ENCODE measurements at regions not wholly inside any gene's neighbourhood (a gene's known extent, or its start where the extent isn't known, plus 50 kb on each side); places are given as distances from the start of the nearest gene placed in this dataset.

- TF ChIP-seq, protein P1, sequence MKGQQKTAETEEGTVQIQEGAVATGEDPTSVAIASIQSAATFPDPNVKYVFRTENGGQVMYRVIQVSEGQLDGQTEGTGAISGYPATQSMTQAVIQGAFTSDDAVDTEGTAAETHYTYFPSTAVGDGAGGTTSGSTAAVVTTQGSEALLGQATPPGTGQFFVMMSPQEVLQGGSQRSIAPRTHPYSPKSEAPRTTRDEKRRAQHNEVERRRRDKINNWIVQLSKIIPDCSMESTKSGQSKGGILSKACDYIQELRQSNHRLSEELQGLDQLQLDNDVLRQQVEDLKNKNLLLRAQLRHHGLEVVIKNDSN (IDR thresholded peaks at IDR 0.05), result no peak
- TF ChIP-seq YY1 (IDR thresholded peaks at IDR 0.05; ENCODE audit: low read depth), result no peak
- TF ChIP-seq, protein P2, sequence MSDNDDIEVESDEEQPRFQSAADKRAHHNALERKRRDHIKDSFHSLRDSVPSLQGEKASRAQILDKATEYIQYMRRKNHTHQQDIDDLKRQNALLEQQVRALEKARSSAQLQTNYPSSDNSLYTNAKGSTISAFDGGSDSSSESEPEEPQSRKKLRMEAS (IDR thresholded peaks at IDR 0.05), result no peak
- TF ChIP-seq, protein P3, sequence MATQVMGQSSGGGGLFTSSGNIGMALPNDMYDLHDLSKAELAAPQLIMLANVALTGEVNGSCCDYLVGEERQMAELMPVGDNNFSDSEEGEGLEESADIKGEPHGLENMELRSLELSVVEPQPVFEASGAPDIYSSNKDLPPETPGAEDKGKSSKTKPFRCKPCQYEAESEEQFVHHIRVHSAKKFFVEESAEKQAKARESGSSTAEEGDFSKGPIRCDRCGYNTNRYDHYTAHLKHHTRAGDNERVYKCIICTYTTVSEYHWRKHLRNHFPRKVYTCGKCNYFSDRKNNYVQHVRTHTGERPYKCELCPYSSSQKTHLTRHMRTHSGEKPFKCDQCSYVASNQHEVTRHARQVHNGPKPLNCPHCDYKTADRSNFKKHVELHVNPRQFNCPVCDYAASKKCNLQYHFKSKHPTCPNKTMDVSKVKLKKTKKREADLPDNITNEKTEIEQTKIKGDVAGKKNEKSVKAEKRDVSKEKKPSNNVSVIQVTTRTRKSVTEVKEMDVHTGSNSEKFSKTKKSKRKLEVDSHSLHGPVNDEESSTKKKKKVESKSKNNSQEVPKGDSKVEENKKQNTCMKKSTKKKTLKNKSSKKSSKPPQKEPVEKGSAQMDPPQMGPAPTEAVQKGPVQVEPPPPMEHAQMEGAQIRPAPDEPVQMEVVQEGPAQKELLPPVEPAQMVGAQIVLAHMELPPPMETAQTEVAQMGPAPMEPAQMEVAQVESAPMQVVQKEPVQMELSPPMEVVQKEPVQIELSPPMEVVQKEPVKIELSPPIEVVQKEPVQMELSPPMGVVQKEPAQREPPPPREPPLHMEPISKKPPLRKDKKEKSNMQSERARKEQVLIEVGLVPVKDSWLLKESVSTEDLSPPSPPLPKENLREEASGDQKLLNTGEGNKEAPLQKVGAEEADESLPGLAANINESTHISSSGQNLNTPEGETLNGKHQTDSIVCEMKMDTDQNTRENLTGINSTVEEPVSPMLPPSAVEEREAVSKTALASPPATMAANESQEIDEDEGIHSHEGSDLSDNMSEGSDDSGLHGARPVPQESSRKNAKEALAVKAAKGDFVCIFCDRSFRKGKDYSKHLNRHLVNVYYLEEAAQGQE (IDR thresholded peaks at IDR 0.05; ENCODE audit: low read depth), result no peak
- TF ChIP-seq RAD21 (IDR thresholded peaks at IDR 0.05; ENCODE audit: low read depth), result no peak
- TF ChIP-seq TAF1 (IDR thresholded peaks at IDR 0.05; ENCODE audit: low read depth), result no peak
- no peak for TF ChIP-seq EGR1 (IDR thresholded peaks at IDR 0.05)
- TF ChIP-seq CREB1 (IDR thresholded peaks at IDR 0.05; ENCODE audit: low read depth), result no peak
- TF ChIP-seq FOXM1 (IDR thresholded peaks at IDR 0.05; ENCODE audit: borderline replicate concordance, low read depth), result no peak
- no peak for TF ChIP-seq TCF12 (IDR thresholded peaks at IDR 0.05; ENCODE audit: low read depth)
Measured at GRCh38 chr1:50289495-50289894, 133.7 kb downstream of the DMRTA2 start.
